AG04450 (cell line): ENCODE measurements at regions not wholly inside any gene's neighbourhood (a gene's known extent, or its start where the extent isn't known, plus 50 kb on each side); places are given as distances from the start of the nearest gene placed in this dataset.

ENCODE experiments used
- CTCF ChIA-PET: fragments of 300-600, 350-600 bp; formaldehyde crosslinking; extraction: SDS; loops from one replicate; lab custom pipeline; 2022; ENCODE audit warnings: antibody characterized with exemption, inconsistent platforms; lab: Charles Lee
- POLR2A ChIA-PET: fragments of 350-600 bp; formaldehyde crosslinking; extraction: SDS; loops from one replicate; lab custom pipeline; 2021; ENCODE audit warnings: antibody characterized with exemption, inconsistent platforms; lab: Yijun Ruan, JAX
- DNase-seq: peaks from one replicate; pipeline ENCODE4 v3.0.0-alpha.2; 2011; ENCODE audit warnings: low read depth, low spot score
- H3K27ac ChIP-seq: one replicate; pipeline ENCODE4 v1.5.1; 2012; ENCODE audit warnings: low read depth, low read length, control low read depth
- H3K27me3 ChIP-seq: one replicate; pipeline ENCODE4 v1.6.0; 2012; ENCODE audit warnings: low read length; ENCODE audit not compliant: control insufficient read depth, insufficient read depth
- H3K4me3 ChIP-seq: 2 replicates; pipeline ENCODE4 v1.5.1; 2011; ENCODE audit warnings: mild to moderate bottlenecking, low read depth, low read length, control low read depth
- H3K9me3 ChIP-seq: 2 replicates; pipeline ENCODE4 v1.5.1; 2012; ENCODE audit warnings: low read length; ENCODE audit not compliant: control insufficient read depth, insufficient read depth
- CTCF ChIP-seq: IDR thresholded peaks from 2 replicates; pipeline ENCODE4 v1.5.1; 2011; ENCODE audit warnings: low read depth, low read length, control low read depth, inconsistent platforms

GRCh38 chr12:90888316-90888715 is 66.7 kb downstream of the CCER1 start:
- POLR2A ChIA-PET: no interaction called here
- Histone ChIP-seq H3K27me3 (no peaks in the 10 kb centered on the region), H3K4me3 (no peak overlapping the region), H3K27ac (no peak overlapping the region), H3K9me3 (no peaks in the 10 kb centered on the region)
- no peak for DNase-seq
- CTCF ChIA-PET: no interaction called here
- TF ChIP-seq CTCF: no peak

- Histone ChIP-seq H3K9me3 (no peaks in the 10 kb centered on the region), H3K27me3 (no peaks in the 10 kb centered on the region), H3K4me3 (no peak overlapping the region), H3K27ac (no peak overlapping the region)
- ChIA-PET POLR2A (no interaction called here), CTCF (no interaction called here)
- TF ChIP-seq CTCF: no peak
- DNase-seq: no peak
Measured at GRCh38 chr12:90883456-90883855, 71.5 kb downstream of the CCER1 start.

- no peak for TF ChIP-seq CTCF
- no peak for DNase-seq
- Histone ChIP-seq H3K9me3 (no peaks in the 10 kb centered on the region), H3K27me3 (no peaks in the 10 kb centered on the region), H3K27ac (no peak overlapping the region), H3K4me3 (no peak overlapping the region)
- ChIA-PET POLR2A (no interaction called here), CTCF (no interaction called here)
Measured at GRCh38 chr12:90871726-90872096, 83.3 kb downstream of the CCER1 start.

- H3K27ac ChIP-seq: no peak overlapping the region
- ChIA-PET CTCF (interaction anchor here (1.4 kb wide), 1 partner anchor 17 kb away, joined by 7 read pairs; no protein-coding TSS in a partner anchor), POLR2A (no interaction called here)
- no peak overlapping the region for H3K4me3 ChIP-seq
- no peak for DNase-seq
- no peaks in the 10 kb centered on the region for H3K27me3 ChIP-seq
- TF ChIP-seq CTCF: no peak
- no peaks in the 10 kb centered on the region for H3K9me3 ChIP-seq
Measured at GRCh38 chr12:90870971-90871725, 83.8 kb downstream of the CCER1 start.

- TF ChIP-seq CTCF: no peak
- ChIA-PET CTCF (interaction anchor here (3.6 kb wide), 1 partner anchor 14 kb away, joined by 38 read pairs; no protein-coding TSS in a partner anchor), POLR2A (no interaction called here)
- H3K27me3 ChIP-seq: no peaks in the 10 kb centered on the region
- no peak overlapping the region for H3K4me3 ChIP-seq
- no peak for DNase-seq
- H3K9me3 ChIP-seq: no peaks in the 10 kb centered on the region
- H3K27ac ChIP-seq: no peak overlapping the region
Measured at GRCh38 chr12:90868626-90869025, 86.3 kb downstream of the CCER1 start.
